Retinal pigment epithelial cell (primary cell): ENCODE measurements at regions not wholly inside any gene's neighbourhood (a gene's known extent, or its start where the extent isn't known, plus 50 kb on each side); places are given as distances from the start of the nearest gene placed in this dataset.

Experiments
- DNase-seq: peaks from one replicate; pipeline ENCODE4 v3.0.0-alpha.2; 2010; ENCODE audit warnings: low read depth
- H3K4me3 ChIP-seq: 2 replicates; pipeline ENCODE4 v1.5.1; 2011; ENCODE audit warnings: mild to moderate bottlenecking, low read length, control low read depth, moderate library complexity
- CTCF ChIP-seq: conservative IDR thresholded peaks from 2 replicates; pipeline ENCODE4 v1.5.1; 2011; ENCODE audit warnings: low read depth, low read length, control low read depth, inconsistent platforms

- no peak for TF ChIP-seq CTCF
- no peak for DNase-seq
- H3K4me3 ChIP-seq: no peak overlapping the region
These were observed 138.3 kb downstream of the TMEM161B start for GRCh38 chr5:88130211-88130815.

GRCh38 chr5:88128813-88129212 is 139.8 kb downstream of the TMEM161B start:
- no peak for TF ChIP-seq CTCF
- DNase-seq: no peak
- H3K4me3 ChIP-seq: no peak overlapping the region

GRCh38 chr5:88119535-88120125 is 149.0 kb downstream of the TMEM161B start:
- no peak for DNase-seq

GRCh38 chr5:88118179-88118578 is 150.5 kb downstream of the TMEM161B start:
- DNase-seq: no peak
- no peak for TF ChIP-seq CTCF
- no peak overlapping the region for H3K4me3 ChIP-seq

More at GRCh38 chr5:88119535-88120125, 149.0 kb downstream of the TMEM161B start:
- H3K4me3 ChIP-seq: no peak overlapping the region
- no peak for TF ChIP-seq CTCF

- no peak for TF ChIP-seq CTCF
- no peak overlapping the region for H3K4me3 ChIP-seq
- no peak for DNase-seq
These were observed 151.1 kb downstream of the TMEM161B start for GRCh38 chr5:88117546-88117945.

GRCh38 chr5:88116396-88116795 is 152.2 kb downstream of the TMEM161B start:
- no peak for DNase-seq
- no peak for TF ChIP-seq CTCF
- no peak overlapping the region for H3K4me3 ChIP-seq

- no peak for TF ChIP-seq CTCF
- no peak for DNase-seq
- H3K4me3 ChIP-seq: no peak overlapping the region
These were observed 153.4 kb downstream of the TMEM161B start for GRCh38 chr5:88115211-88115610.
